Effector CD8-positive, alpha-beta T cell (primary cell): ENCODE measurements at regions not wholly inside any gene's neighbourhood (a gene's known extent, or its start where the extent isn't known, plus 50 kb on each side); places are given as distances from the start of the nearest gene placed in this dataset.
"Not testable (repeated sequence)": the region's sequence is repeated elsewhere in the genome, so short reads cannot be mapped to it uniquely, and the experiment has no call there.

ENCODE experiments used
- DNase-seq: peaks from one replicate; lab custom pipeline; 2025; lab: John Stamatoyannopoulos, UW

DNA sequence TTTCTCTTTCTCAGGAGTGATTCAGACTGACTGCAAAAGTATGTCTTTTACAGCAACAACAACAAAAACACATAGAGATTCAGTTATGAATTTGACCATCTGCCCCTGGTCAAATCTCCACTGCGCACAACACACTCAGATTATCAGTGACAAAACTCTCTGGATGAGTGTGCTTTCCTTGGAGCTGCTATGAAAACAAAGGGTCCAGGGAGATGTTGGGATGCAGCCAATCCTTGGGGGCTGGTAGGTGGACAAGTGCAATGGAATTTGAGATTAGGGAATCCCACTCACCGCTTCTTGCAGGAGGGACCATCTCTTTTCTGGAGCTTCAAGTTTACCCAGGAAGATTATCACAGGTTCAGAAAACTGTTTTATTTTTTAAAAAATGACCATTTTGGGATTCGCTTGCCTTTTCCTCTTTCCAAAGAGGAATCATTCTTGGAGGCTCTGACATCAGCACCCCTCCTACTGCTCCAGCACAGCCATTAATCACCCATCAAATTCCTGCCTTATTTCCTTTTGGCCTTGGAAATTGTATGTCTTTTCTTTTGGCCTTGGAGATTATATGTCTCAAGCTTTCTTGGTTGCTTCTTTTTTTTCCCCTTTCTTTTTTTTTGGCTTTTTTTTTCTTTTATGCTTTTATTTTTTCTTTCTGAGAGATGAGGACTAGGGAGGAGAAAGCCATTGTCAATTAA lies 311.8 kb downstream of the TSHZ3 start:
- no peak for DNase-seq

DNA sequence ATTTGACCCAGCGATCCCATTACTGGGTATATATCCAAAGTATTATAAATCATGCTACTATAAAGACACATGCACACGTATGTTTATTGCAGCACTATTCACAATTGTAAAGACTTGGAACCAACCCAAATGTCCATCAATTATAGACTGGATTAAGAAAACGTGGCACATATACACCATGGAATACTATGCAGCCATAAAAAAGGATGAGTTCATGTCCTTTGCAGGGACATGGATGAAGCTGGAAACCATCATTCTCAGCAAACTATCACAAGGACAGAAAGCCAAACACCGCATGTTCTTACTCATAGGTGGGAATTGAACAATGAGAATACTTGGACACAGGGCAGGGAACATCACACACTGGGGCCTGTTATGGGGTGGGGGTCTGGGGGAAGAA lies 317.8 kb downstream of the TSHZ3 start:
- not testable (repeated sequence) for DNase-seq

- no peak for DNase-seq
These were observed 326.2 kb downstream of the TSHZ3 start for GRCh38 chr19:31023038-31023437.

GRCh38 chr19:31018936-31019335 lies 330.3 kb downstream of the TSHZ3 start:
- no peak for DNase-seq

DNA sequence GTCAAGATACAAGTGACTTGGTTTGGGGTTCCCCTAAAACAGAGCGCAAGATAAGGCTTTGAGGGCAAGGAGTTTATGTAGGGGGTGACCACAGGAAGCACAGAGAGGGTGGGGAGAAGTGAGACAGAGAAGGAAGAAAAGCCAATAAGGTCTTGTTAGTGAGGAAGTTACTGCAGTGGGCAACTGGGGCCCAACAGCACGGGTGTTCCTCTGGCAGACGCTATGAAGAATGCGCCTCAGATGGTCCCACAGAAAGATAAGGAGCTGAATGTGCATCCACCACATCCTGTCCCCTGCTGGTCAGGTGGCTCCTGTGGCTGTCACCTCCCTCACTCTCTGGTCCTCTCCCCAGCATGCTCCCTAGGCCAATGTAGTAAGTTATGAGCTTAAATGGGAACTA lies 333.5 kb downstream of the TSHZ3 start:
- no peak for DNase-seq

GRCh38 chr19:31014668-31015067 lies 334.6 kb downstream of the TSHZ3 start:
- no peak for DNase-seq

DNA sequence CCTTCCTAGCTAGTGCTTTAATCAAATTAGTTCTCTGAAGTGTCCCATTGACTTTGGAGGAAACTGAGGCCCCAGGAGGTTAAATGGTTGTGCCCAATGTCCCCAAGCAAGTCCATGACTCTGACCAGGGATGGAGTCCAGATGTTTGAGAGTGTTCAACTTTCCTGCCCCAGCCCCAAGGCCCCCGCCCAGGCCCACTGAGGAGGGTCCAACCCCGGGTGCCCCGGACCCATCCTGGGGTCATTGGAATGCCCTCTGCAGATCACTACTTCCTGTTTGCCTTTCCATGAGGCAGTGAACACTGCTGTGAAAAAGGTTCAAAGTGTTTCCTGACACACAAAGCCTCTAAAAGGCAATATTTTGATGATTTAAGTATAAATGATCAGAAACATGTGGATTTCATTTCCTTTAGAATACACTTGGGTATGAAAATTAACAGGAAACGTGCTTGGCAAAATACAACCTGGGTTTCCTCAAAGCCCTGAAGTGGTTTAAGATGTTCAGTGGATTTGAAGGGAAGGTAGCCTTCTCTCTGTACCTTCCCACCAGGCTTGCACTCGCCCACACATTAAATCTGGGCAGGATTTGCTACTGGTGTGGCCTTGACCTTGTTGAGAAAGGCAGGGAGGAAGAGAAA lies 335.7 kb downstream of the TSHZ3 start:
- no peak for DNase-seq

DNA sequence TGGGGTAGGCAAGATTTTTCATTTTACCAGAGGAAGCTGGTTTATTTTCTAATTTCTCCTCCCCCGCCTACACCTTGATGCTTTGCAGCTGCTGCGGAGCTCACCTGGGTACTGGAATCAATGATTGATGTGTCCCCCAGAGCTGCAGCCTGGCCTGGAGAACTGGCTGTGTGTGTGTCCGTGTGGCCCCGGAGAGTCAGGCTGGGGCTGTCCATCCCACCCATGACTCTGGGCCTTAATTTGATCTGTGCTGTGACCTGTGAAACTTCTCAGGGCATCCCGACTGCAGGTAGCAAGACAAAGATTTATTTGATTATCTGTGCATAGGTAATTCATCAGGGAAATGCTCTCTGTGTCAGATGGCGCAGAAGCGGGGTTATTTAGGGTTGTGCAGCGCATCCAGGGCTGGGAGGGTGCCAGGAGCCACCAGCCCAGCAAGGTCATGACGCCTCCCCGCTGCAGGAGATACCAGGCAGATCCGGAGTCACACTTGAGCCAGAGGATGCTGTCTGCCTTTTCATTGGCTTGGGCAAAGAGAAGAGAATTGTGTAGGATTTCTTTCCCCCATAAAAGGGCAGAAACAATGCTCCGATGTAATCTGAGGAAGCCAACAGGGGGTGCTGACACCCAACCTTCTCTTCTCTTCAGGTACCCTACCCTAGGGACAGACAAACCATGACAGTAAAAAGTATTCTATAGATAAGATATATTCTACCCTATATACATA lies 346.6 kb downstream of the TSHZ3 start:
- no peak for DNase-seq

DNA sequence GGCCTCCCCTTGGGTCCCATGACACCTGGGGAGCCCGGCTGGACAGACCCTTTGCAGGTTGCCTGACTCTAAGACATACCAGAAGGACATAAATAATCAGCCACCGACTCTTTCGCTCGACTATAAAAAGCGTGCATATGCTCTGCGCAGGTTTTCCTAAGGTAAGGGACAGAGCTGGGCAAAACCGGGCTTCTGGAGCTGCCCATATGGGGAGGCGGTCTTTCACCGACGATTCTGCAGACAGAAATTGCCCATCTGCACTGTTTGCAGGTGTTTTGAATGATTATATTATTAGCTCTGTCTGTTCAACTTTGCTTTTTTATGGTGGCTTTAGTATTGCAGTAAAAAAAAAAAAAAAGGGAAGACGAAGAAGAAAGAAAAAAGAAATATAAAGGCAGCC lies 347.2 kb downstream of the TSHZ3 start:
- no peak for DNase-seq

DNA sequence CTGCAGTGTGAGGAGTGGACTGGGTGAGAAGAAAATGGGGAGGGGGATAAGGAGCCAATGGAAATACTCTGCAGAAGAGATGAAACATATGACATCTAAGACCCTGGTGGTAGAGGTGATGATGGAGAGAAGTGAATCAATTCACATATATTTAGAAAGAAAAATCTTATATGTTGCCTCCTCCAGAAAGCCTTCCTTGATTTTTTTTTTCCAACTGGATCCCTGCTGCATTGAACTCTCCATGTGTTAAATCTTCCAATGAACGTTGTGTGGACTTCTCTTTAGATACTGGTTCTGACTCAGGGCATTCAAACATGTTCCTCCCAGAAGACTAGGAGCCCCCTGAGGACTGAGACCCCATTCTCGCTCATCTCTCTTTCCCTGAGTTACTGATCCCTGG lies 348.3 kb downstream of the TSHZ3 start:
- no peak for DNase-seq

DNA sequence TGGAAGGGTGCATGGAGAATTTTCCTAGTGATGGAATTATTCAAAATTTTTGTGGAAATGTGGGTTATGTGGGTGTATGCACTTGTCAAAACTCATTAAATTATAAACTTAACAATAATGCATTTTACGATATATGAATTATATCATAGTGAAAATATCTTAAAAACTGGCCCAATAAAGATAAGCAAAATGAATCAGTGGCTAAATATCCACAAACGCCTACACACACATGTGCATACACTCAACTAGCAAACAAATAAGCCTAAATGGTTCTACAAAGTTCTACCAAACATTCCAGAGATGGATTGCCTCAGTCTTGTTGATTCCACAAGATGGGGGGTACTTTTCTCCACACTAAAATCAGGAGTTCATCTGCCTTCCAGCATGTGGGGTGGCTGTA lies 349.5 kb downstream of the TSHZ3 start:
- no peak for DNase-seq

DNA sequence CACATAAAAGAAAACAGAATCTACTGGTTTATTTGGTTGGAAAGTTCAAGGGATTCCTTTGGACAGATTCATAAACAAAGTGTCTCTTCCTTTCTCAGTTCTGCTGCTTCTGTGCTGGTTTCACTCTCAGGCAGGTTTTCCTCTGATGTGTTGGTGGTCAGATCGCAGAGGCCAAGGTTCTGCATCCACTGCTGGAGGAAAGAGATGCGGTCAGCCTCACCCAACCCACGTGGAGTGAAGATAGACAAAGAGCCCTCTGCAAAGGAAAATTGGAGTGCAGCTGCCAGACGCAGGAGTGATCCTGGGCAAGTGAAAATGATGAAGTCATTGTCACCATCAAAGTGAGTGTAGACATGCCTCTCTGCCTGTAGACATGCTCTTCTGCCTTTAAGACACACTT lies 352.0 kb downstream of the TSHZ3 start:
- DNase-seq: no peak

DNA sequence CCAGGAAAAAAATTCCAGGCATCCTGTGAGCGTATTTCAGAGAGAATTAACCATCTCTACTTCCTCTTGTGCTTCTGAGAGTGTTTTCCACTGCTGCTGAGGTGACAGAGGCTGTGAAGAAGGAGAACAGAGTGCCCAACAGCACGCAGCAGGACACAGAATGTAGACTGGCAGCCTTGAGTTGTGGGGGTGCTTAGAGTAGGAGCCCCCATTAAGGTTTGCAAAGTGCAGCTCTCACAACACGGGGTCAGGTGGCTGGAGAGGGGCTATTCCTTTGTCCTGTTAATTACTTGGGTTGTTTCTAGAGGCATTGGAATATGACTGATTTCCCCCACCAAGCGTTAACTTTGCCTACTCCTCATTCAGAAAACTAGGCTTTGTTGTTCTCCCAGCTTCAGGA lies 370.6 kb downstream of the TSHZ3 start:
- DNase-seq: no peak

GRCh38 chr19:30969591-30969990 lies 379.6 kb downstream of the TSHZ3 start:
- DNase-seq: no peak

GRCh38 chr19:30968841-30969399 lies 380.3 kb downstream of the TSHZ3 start:
- no peak for DNase-seq

GRCh38 chr19:30968210-30968609 lies 381.0 kb downstream of the TSHZ3 start:
- no peak for DNase-seq

DNA sequence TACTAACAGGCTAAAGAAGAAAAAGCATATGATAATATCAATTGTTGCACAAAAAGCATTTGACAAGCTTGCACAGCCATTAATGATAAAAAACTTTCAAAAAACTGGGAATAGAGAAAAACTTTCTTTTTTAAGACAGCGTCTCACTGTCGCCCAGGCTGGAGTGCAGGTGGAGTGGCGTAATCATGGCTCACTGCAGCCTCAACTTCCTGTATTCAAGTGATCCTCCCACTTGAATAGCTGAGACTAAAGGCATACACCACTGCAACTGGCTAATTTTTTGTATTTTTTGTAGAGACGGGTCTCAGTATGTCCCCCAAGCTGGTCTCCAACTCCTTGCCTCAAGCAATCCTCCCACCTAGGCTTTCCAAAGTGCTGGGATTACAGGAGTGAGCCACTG lies 382.8 kb downstream of the TSHZ3 start:
- DNase-seq: no peak

GRCh38 chr19:30959011-30959410 lies 390.2 kb downstream of the TSHZ3 start:
- DNase-seq: no peak

GRCh38 chr19:30955112-30956104 lies 393.8 kb downstream of the TSHZ3 start:
- DNase-seq: no peak

DNA sequence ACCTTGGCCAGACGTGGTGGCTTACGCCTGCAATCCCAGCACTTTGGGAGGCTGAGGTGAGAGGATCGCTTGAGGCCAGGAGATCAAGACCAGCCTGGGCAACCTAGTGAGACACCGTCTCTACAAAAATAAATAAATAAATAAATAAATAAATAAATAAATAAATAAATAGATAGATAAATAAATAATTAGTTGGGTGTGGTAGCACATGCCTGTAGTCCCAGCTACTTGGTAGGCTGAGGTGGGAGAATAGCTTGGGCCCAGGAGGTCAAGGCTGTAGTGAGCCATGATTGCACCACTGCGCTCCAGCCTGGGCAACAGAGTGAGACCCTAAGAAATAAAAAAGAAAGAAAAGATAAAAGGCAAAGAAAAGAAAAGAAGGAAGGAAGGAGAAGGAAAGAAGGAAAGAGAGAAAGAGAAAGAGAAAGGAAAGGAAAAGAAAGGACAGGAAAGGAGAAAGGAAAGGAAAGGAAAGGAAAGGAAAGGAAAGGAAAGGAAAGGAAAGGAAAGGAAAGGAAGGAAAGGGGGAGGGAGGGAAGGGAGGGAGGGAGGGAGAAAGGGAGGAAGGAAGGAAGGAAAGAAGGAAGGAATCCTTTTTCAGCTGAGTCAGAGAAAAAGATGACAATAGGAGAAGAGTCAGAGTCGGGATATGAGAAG lies 404.8 kb downstream of the TSHZ3 start:
- not testable (repeated sequence) for DNase-seq
